ENCODE measurements at regions not wholly inside any gene's neighbourhood (a gene's known extent, or its start where the extent isn't known, plus 50 kb on each side); places are given as distances from the start of the nearest gene placed in this dataset.

DNA sequence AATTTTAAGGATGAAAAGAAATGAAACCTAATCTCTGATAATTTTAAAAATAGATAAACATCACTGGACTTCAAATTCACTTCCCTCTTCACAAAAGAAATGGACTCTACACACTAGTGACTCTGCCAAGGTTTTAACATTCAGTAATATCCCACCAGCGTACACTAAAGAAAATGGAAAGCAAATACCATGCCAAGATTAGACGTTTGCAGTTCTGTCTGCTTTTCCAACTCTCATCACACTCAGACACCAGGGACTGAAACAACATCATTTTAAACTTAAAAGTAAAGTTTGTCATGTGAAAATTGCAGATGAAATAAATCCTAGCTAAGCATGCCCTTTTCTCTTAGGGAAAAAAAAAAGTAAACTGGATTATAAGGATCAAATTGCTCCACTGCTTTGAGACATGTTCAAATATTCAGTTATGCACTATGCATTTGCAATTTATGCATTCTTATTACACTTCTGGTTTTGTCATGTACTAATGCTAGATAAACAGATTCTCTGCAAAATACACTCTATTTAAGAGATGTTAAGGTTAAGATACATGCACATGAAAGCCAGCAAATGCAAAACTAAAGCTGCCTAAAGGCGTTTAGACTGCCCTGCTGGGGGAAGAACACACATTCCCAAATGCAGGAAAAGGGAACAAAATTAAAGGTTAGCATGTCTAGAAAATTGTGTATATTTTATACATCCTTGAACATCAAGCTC, 534.4 kb upstream of the EPHA5 start:
- H4K20me1 ChIP-seq (ENCODE audit: insufficient read depth, low read length): no peaks in the 10 kb centered on the region
- no peak overlapping the region for H2AFZ ChIP-seq (ENCODE audit: low read length)
- TF ChIP-seq EZH2phosphoT487 (IDR thresholded peaks at IDR 0.05; ENCODE audit: borderline replicate concordance, low read depth, low read length): no peak
- POLR2A ChIA-PET: no interaction called here
- no peak overlapping the region for H3K4me2 ChIP-seq (ENCODE audit: low read length)
- no peaks in the 10 kb centered on the region for H3K9me3 ChIP-seq (ENCODE audit: low read length)
- no peak overlapping the region for H3K4me3 ChIP-seq (ENCODE audit: low read depth, low read length, poor library complexity, severe bottlenecking)
- intact Hi-C loops (cut with micrococcal nuclease; ENCODE audit: unreplicated experiment): no loop called here
- H3K9me2 ChIP-seq (ENCODE audit: insufficient read depth, low read length): no peaks in the 10 kb centered on the region
- no peak for DNase-seq (ENCODE audit: low spot score)
- H3K27ac ChIP-seq (ENCODE audit: low read depth, low read length, poor library complexity, severe bottlenecking): no peak overlapping the region
- CTCF ChIA-PET (ENCODE audit: unreplicated experiment): no interaction called here
- H3K36me3 ChIP-seq (ENCODE audit: insufficient read depth, low read length): no peaks in the 10 kb centered on the region
- H3K79me2 ChIP-seq (ENCODE audit: insufficient read depth, low read depth, low read length): no peaks in the 10 kb centered on the region
- no TSS peak for BruUV-seq (replicated peaks)
- no peaks in the 10 kb centered on the region for H3K4me1 ChIP-seq (ENCODE audit: insufficient read depth, low read length, poor library complexity, severe bottlenecking)

DNA sequence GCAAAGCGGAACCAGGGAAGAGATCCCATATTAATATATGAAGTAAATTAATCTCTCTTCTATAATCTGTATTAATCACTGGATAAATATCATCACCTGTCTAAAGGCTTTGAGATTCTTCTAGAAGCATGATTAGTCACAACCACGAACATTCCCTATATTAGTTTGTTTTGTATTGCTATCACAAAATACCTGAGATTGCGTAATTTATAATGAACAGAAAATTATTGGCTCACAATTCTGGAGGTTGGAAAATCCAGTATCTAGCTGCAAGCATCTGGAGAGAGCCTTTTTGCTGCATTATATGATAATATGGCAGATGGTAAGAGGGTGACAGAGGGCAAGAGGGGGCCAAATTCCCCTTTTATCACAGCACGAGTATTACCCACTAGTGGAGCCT, 532.6 kb upstream of the EPHA5 start:
- H3K79me2 ChIP-seq (ENCODE audit: insufficient read depth, low read depth, low read length): no peaks in the 10 kb centered on the region
- no peaks in the 10 kb centered on the region for H3K4me1 ChIP-seq (ENCODE audit: insufficient read depth, low read length, poor library complexity, severe bottlenecking)
- intact Hi-C loops (cut with micrococcal nuclease; ENCODE audit: unreplicated experiment): no loop called here
- H3K36me3 ChIP-seq (ENCODE audit: insufficient read depth, low read length): no peaks in the 10 kb centered on the region
- no peak overlapping the region for H2AFZ ChIP-seq (ENCODE audit: low read length)
- no peak for TF ChIP-seq EZH2phosphoT487 (IDR thresholded peaks at IDR 0.05; ENCODE audit: borderline replicate concordance, low read depth, low read length)
- TF ChIP-seq CTCF (conservative IDR thresholded peaks at IDR 0.05; ENCODE audit: low read length): no peak
- no peak overlapping the region for H3K4me3 ChIP-seq (ENCODE audit: low read depth, low read length, poor library complexity, severe bottlenecking)
- BruUV-seq (replicated peaks): no TSS peak
- no peaks in the 10 kb centered on the region for H3K9me2 ChIP-seq (ENCODE audit: insufficient read depth, low read length)
- H3K9me3 ChIP-seq (ENCODE audit: low read length): no peaks in the 10 kb centered on the region
- no peaks in the 10 kb centered on the region for H4K20me1 ChIP-seq (ENCODE audit: insufficient read depth, low read length)
- ChIA-PET POLR2A (no interaction called here), CTCF (ENCODE audit: unreplicated experiment) (no interaction called here)
- no peak overlapping the region for H3K4me2 ChIP-seq (ENCODE audit: low read length)
- DNase-seq (ENCODE audit: low spot score): no peak
- H3K27ac ChIP-seq (ENCODE audit: low read depth, low read length, poor library complexity, severe bottlenecking): no peak overlapping the region

GRCh38 chr4:66197451-66197850, 527.2 kb upstream of the EPHA5 start:
- no peak for DNase-seq (ENCODE audit: low spot score)
- Histone ChIP-seq H3K4me3 (ENCODE audit: low read depth, low read length, poor library complexity, severe bottlenecking) (no peak overlapping the region), H2AFZ (ENCODE audit: low read length) (no peak overlapping the region), H3K36me3 (ENCODE audit: insufficient read depth, low read length) (no peaks in the 10 kb centered on the region), H3K9me2 (ENCODE audit: insufficient read depth, low read length) (no peaks in the 10 kb centered on the region), H4K20me1 (ENCODE audit: insufficient read depth, low read length) (no peaks in the 10 kb centered on the region), H3K4me1 (ENCODE audit: insufficient read depth, low read length, poor library complexity, severe bottlenecking) (no peaks in the 10 kb centered on the region), H3K4me2 (ENCODE audit: low read length) (no peak overlapping the region), H3K79me2 (ENCODE audit: insufficient read depth, low read depth, low read length) (no peaks in the 10 kb centered on the region), H3K9me3 (ENCODE audit: low read length) (no peaks in the 10 kb centered on the region), H3K27ac (ENCODE audit: low read depth, low read length, poor library complexity, severe bottlenecking) (no peak overlapping the region)
- intact Hi-C loops (cut with micrococcal nuclease; ENCODE audit: unreplicated experiment): no loop called here
- no TSS peak for BruUV-seq (replicated peaks)
- ChIA-PET POLR2A (interaction anchor here (0.9 kb wide), 1 partner anchor 11 kb away, joined by 3 read pairs; no protein-coding TSS in a partner anchor), CTCF (ENCODE audit: unreplicated experiment) (no interaction called here)
- no peak for TF ChIP-seq CTCF (conservative IDR thresholded peaks at IDR 0.05; ENCODE audit: low read length)
- no peak for TF ChIP-seq EZH2phosphoT487 (IDR thresholded peaks at IDR 0.05; ENCODE audit: borderline replicate concordance, low read depth, low read length)

All from OCI-LY7 (cell line).